BLaER1 (cell line): ENCODE measurements at regions not wholly inside any gene's neighbourhood (a gene's known extent, or its start where the extent isn't known, plus 50 kb on each side); places are given as distances from the start of the nearest gene placed in this dataset.

ENCODE experiments used
- H3K27ac ChIP-seq: shearing (Covaris generic); formaldehyde crosslinking; 2 replicates; pipeline ENCODE4 v1.8.1; 2022
- H3K27me3 ChIP-seq: shearing (Covaris generic); formaldehyde crosslinking; 2 replicates; pipeline ENCODE4 v1.8.1; 2022
- H3K36me3 ChIP-seq: shearing (Covaris generic); formaldehyde crosslinking; 2 replicates; pipeline ENCODE4 v1.8.1; 2022
- H3K4me1 ChIP-seq: shearing (Covaris generic); formaldehyde crosslinking; 2 replicates; pipeline ENCODE4 v1.8.1; 2022
- H3K4me2 ChIP-seq: shearing (Covaris generic); formaldehyde crosslinking; 2 replicates; pipeline ENCODE4 v1.8.1; 2022
- H3K4me3 ChIP-seq: shearing (Covaris generic); formaldehyde crosslinking; 2 replicates; pipeline ENCODE4 v1.8.1; 2022
- H3K9ac ChIP-seq: shearing (Covaris generic); formaldehyde crosslinking; 2 replicates; pipeline ENCODE4 v1.8.1; 2022
- H3K9me3 ChIP-seq: shearing (Covaris generic); formaldehyde crosslinking; 2 replicates; pipeline ENCODE4 v1.8.1; 2022
- H4K20me1 ChIP-seq: shearing (Covaris generic); formaldehyde crosslinking; 2 replicates; pipeline ENCODE4 v1.8.1; 2022
- Cebpa-rat ChIP-seq: shearing (Covaris generic); IDR thresholded peaks from 2 replicates; pipeline ENCODE4 v1.8.1; 2022

- no peaks in the 10 kb centered on the region for H3K27me3 ChIP-seq
- H3K4me2 ChIP-seq = no peak overlapping the region
- no peak overlapping the region for H3K27ac ChIP-seq
- H3K4me1 ChIP-seq = no peaks in the 10 kb centered on the region
- H3K36me3 ChIP-seq = no peaks in the 10 kb centered on the region
- H3K4me3 ChIP-seq = no peak overlapping the region
- no peaks in the 10 kb centered on the region for H4K20me1 ChIP-seq
- peaks cover 6% of the 10 kb centered on the region for H3K9me3 ChIP-seq
- TF ChIP-seq Cebpa-rat = no peak
- no peak overlapping the region for H3K9ac ChIP-seq
Measured at GRCh38 chr1:245039196-245039595, 115.6 kb upstream of the KIF26B start.

GRCh38 chr1:245036102-245036501 lies 118.7 kb upstream of the KIF26B start:
- H3K9ac ChIP-seq = no peak overlapping the region
- no peaks in the 10 kb centered on the region for H3K27me3 ChIP-seq
- no peaks in the 10 kb centered on the region for H4K20me1 ChIP-seq
- no peaks in the 10 kb centered on the region for H3K4me1 ChIP-seq
- peaks cover 6% of the 10 kb centered on the region for H3K9me3 ChIP-seq
- no peak overlapping the region for H3K27ac ChIP-seq
- H3K4me3 ChIP-seq = no peak overlapping the region
- no peak overlapping the region for H3K4me2 ChIP-seq
- peaks cover 11% of the 10 kb centered on the region for H3K36me3 ChIP-seq
- no peak for TF ChIP-seq Cebpa-rat

GRCh38 chr1:245031041-245031440 lies 123.7 kb upstream of the KIF26B start:
- no peaks in the 10 kb centered on the region for H3K27me3 ChIP-seq
- peaks cover 19% of the 10 kb centered on the region for H3K36me3 ChIP-seq
- 0 out of 2 replicates have a peak, but pooled peaks cover 6% of the 10 kb centered on the region for H3K4me1 ChIP-seq
- no peaks in the 10 kb centered on the region for H4K20me1 ChIP-seq
- no peak overlapping the region for H3K27ac ChIP-seq
- H3K4me3 ChIP-seq = no peak overlapping the region
- H3K4me2 ChIP-seq = no peak overlapping the region
- H3K9ac ChIP-seq = no peak overlapping the region
- H3K9me3 ChIP-seq = no peaks in the 10 kb centered on the region
- TF ChIP-seq Cebpa-rat = no peak

- Histone ChIP-seq H3K27me3 (no peaks in the 10 kb centered on the region), H3K9me3 (no peaks in the 10 kb centered on the region), H3K27ac (no peak overlapping the region), H3K4me1 (0 out of 2 replicates have a peak, but pooled peaks cover 6% of the 10 kb centered on the region), H3K4me3 (no peak overlapping the region), H3K4me2 (no peak overlapping the region), H3K36me3 (peaks cover 10% of the 10 kb centered on the region; the same call in 1 of the 2 replicates), H4K20me1 (no peaks in the 10 kb centered on the region), H3K9ac (no peak overlapping the region)
- no peak for TF ChIP-seq Cebpa-rat
Measured at GRCh38 chr1:245026247-245026646, 128.5 kb upstream of the KIF26B start.

GRCh38 chr1:245025525-245025924 lies 129.3 kb upstream of the KIF26B start:
- Histone ChIP-seq H3K9me3 (no peaks in the 10 kb centered on the region), H4K20me1 (no peaks in the 10 kb centered on the region), H3K4me2 (no peak overlapping the region), H3K4me3 (no peak overlapping the region), H3K27me3 (no peaks in the 10 kb centered on the region), H3K4me1 (0 out of 2 replicates have a peak, but pooled peaks cover 6% of the 10 kb centered on the region), H3K36me3 (peaks cover 2% of the 10 kb centered on the region; the same call in 1 of the 2 replicates), H3K27ac (no peak overlapping the region), H3K9ac (no peak overlapping the region)
- TF ChIP-seq Cebpa-rat = no peak

- Histone ChIP-seq H4K20me1 (no peaks in the 10 kb centered on the region), H3K27ac (no peak overlapping the region), H3K4me2 (no peak overlapping the region), H3K36me3 (no peaks in the 10 kb centered on the region), H3K4me3 (no peak overlapping the region), H3K9me3 (no peaks in the 10 kb centered on the region), H3K9ac (no peak overlapping the region), H3K27me3 (no peaks in the 10 kb centered on the region), H3K4me1 (peaks cover 22% of the 10 kb centered on the region)
- TF ChIP-seq Cebpa-rat = no peak
Measured at GRCh38 chr1:245023222-245023621, 131.6 kb upstream of the KIF26B start.

- Histone ChIP-seq H3K4me1 (peaks cover 30% of the 10 kb centered on the region), H4K20me1 (no peaks in the 10 kb centered on the region), H3K9me3 (no peaks in the 10 kb centered on the region), H3K36me3 (no peaks in the 10 kb centered on the region), H3K4me3 (no peak overlapping the region), H3K4me2 (peak overlapping the region; percentile 65), H3K27me3 (no peaks in the 10 kb centered on the region), H3K27ac (0 out of 2 replicates have a peak overlapping the region, but pooled peaks have one; percentile 24), H3K9ac (no peak overlapping the region)
- TF ChIP-seq Cebpa-rat = no peak
Measured at GRCh38 chr1:245019910-245020486, 134.8 kb upstream of the KIF26B start.

- Histone ChIP-seq H3K4me1 (peaks cover 30% of the 10 kb centered on the region), H3K4me3 (no peak overlapping the region), H3K27me3 (no peaks in the 10 kb centered on the region), H3K36me3 (no peaks in the 10 kb centered on the region), H3K4me2 (no peak overlapping the region), H4K20me1 (no peaks in the 10 kb centered on the region), H3K9ac (no peak overlapping the region), H3K9me3 (no peaks in the 10 kb centered on the region), H3K27ac (no peak overlapping the region)
- no peak for TF ChIP-seq Cebpa-rat
Measured at GRCh38 chr1:245016700-245017099, 138.1 kb upstream of the KIF26B start.

GRCh38 chr1:245015031-245015430 lies 139.8 kb upstream of the KIF26B start:
- Histone ChIP-seq H3K9ac (no peak overlapping the region), H3K27ac (no peak overlapping the region), H3K9me3 (no peaks in the 10 kb centered on the region), H4K20me1 (no peaks in the 10 kb centered on the region), H3K36me3 (peaks cover 5% of the 10 kb centered on the region; the same call in 1 of the 2 replicates), H3K4me2 (no peak overlapping the region), H3K4me1 (peaks cover 27% of the 10 kb centered on the region), H3K4me3 (no peak overlapping the region), H3K27me3 (no peaks in the 10 kb centered on the region)
- no peak for TF ChIP-seq Cebpa-rat

- H3K27me3 ChIP-seq = no peaks in the 10 kb centered on the region
- no peaks in the 10 kb centered on the region for H4K20me1 ChIP-seq
- H3K36me3 ChIP-seq = peaks cover 8% of the 10 kb centered on the region; the same call in 1 of the 2 replicates
- H3K9me3 ChIP-seq = no peaks in the 10 kb centered on the region
- H3K4me1 ChIP-seq = peaks cover 21% of the 10 kb centered on the region
- H3K4me2 ChIP-seq = no peak overlapping the region
- H3K9ac ChIP-seq = no peak overlapping the region
- TF ChIP-seq Cebpa-rat = no peak
- no peak overlapping the region for H3K4me3 ChIP-seq
- no peak overlapping the region for H3K27ac ChIP-seq
Measured at GRCh38 chr1:245014247-245015029, 140.3 kb upstream of the KIF26B start.
